MM.1S (cell line): ENCODE measurements at regions not wholly inside any gene's neighbourhood (a gene's known extent, or its start where the extent isn't known, plus 50 kb on each side); places are given as distances from the start of the nearest gene placed in this dataset.

Source experiments
- DNase-seq: peaks from one replicate; pipeline ENCODE4 v3.0.0-alpha.2; 2015
- H2AFZ ChIP-seq: fragments of 300-600 bp; sonication (generic); 2 replicates; pipeline ENCODE4 v1.6.0; 2016; ENCODE audit warnings: antibody characterized with exemption, low read length
- H3F3A ChIP-seq: fragments of 300-600 bp; sonication (generic); 2 replicates; pipeline ENCODE4 v1.6.1; 2016; ENCODE audit warnings: mild to moderate bottlenecking, antibody characterized with exemption, low read length, moderate library complexity, mixed read lengths; ENCODE audit not compliant: insufficient read depth
- H3K27ac ChIP-seq: fragments of 300-600 bp; sonication (generic); 2 replicates; pipeline ENCODE4 v1.5.1; 2016; ENCODE audit warnings: mild to moderate bottlenecking, low read length
- H3K27me3 ChIP-seq: fragments of 300-600 bp; sonication (generic); replicated peaks from 2 replicates; pipeline ENCODE4 v1.6.0; 2016; ENCODE audit warnings: low read length; ENCODE audit not compliant: insufficient read depth
- H3K36me3 ChIP-seq: fragments of 300-600 bp; sonication (generic); replicated peaks from 2 replicates; pipeline ENCODE4 v1.6.1; 2016; ENCODE audit warnings: mild to moderate bottlenecking, low read length, mixed read lengths; ENCODE audit not compliant: insufficient read depth
- H3K4me1 ChIP-seq: fragments of 300-600 bp; sonication (generic); 2 replicates; pipeline ENCODE4 v1.6.1; 2016; ENCODE audit warnings: low read length, mixed read lengths
- H3K4me2 ChIP-seq: fragments of 300-600 bp; sonication (generic); 2 replicates; pipeline ENCODE4 v1.6.0; 2016; ENCODE audit warnings: low read depth, low read length
- H3K4me3 ChIP-seq: fragments of 300-600 bp; sonication (generic); 2 replicates; pipeline ENCODE4 v1.5.1; 2016; ENCODE audit warnings: low read length, mixed read lengths
- H3K79me2 ChIP-seq: fragments of 300-600 bp; sonication (generic); 2 replicates; pipeline ENCODE4 v1.6.1; 2016; ENCODE audit warnings: mixed run types, low read length, mixed read lengths
- H3K9ac ChIP-seq: fragments of 300-600 bp; sonication (generic); 2 replicates; pipeline ENCODE4 v1.6.1; 2016; ENCODE audit warnings: low read length, mixed read lengths
- H3K9me2 ChIP-seq: fragments of 300-600 bp; sonication (generic); replicated peaks from 2 replicates; pipeline ENCODE4 v1.6.1; 2016; ENCODE audit warnings: mild to moderate bottlenecking, low read length, mixed read lengths; ENCODE audit not compliant: insufficient read depth
- H3K9me3 ChIP-seq: fragments of 300-600 bp; sonication (generic); replicated peaks from 2 replicates; pipeline ENCODE4 v1.6.1; 2016; ENCODE audit warnings: mild to moderate bottlenecking, low read length, mixed read lengths; ENCODE audit not compliant: insufficient read depth
- H4K20me1 ChIP-seq: fragments of 300-600 bp; sonication (generic); 2 replicates; pipeline ENCODE4 v1.6.1; 2016; ENCODE audit warnings: mild to moderate bottlenecking, low read length, moderate library complexity, mixed read lengths; ENCODE audit not compliant: insufficient read depth
- EZH2 ChIP-seq: fragments of 300-600 bp; sonication (generic); optimal IDR thresholded peaks from 2 replicates; pipeline ENCODE3; 2017; ENCODE audit warnings: low read depth, mild to moderate bottlenecking, antibody characterized with exemption, low read length, mixed read lengths
- EZH2phosphoT487 ChIP-seq: fragments of 300-600 bp; sonication (generic); IDR thresholded peaks from 2 replicates; pipeline ENCODE4 v1.6.1; 2018; ENCODE audit warnings: antibody characterized with exemption, low read length
- TF ChIP-seq, protein P1 (sequence below): fragments of 300-600 bp; sonication (generic); IDR thresholded peaks from 2 replicates; pipeline ENCODE4 v1.5.1; 2016; ENCODE audit warnings: antibody characterized with exemption, low read length, mixed read lengths

GRCh38 chr12:42935756-42936155, 346.2 kb upstream of the PRICKLE1 start:
- Histone ChIP-seq H3K79me2 (no peaks in the 10 kb centered on the region), H3K4me3 (no peak overlapping the region), H4K20me1 (no peaks in the 10 kb centered on the region), H3K27me3 (no peaks in the 10 kb centered on the region), H3K36me3 (no peaks in the 10 kb centered on the region), H3K4me1 (no peaks in the 10 kb centered on the region), H3K4me2 (no peak overlapping the region), H3K9ac (no peak overlapping the region), H3K27ac (no peak overlapping the region), H2AFZ (no peak overlapping the region), H3K9me2 (no peaks in the 10 kb centered on the region), H3F3A (no peaks in the 10 kb centered on the region), H3K9me3 (no peaks in the 10 kb centered on the region)
- TF ChIP-seq, protein P1, sequence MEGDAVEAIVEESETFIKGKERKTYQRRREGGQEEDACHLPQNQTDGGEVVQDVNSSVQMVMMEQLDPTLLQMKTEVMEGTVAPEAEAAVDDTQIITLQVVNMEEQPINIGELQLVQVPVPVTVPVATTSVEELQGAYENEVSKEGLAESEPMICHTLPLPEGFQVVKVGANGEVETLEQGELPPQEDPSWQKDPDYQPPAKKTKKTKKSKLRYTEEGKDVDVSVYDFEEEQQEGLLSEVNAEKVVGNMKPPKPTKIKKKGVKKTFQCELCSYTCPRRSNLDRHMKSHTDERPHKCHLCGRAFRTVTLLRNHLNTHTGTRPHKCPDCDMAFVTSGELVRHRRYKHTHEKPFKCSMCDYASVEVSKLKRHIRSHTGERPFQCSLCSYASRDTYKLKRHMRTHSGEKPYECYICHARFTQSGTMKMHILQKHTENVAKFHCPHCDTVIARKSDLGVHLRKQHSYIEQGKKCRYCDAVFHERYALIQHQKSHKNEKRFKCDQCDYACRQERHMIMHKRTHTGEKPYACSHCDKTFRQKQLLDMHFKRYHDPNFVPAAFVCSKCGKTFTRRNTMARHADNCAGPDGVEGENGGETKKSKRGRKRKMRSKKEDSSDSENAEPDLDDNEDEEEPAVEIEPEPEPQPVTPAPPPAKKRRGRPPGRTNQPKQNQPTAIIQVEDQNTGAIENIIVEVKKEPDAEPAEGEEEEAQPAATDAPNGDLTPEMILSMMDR: no peak
- TF ChIP-seq EZH2 (no peak), EZH2phosphoT487 (no peak)
- no peak for DNase-seq

DNA sequence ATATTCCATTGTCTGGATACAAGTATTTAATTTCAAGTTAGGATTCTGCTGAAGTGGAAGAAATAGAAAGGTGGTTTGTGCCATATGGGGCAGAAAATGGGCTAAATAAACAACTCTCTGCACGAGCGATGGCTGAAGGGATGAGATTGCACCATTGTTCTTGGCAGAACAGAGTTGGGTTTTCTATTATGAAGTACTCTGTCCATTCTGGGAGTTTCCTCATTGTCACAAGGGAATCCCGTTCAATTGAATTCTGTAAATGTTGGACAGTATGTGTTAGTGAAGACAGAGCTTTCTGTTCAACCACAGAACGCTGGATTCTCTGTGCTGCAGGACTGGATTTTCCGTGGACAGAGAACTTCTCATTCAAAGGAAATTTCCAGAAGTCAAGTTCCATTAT, 345.5 kb upstream of the PRICKLE1 start:
- no peaks in the 10 kb centered on the region for H3K27me3 ChIP-seq
- H3K9me2 ChIP-seq: no peaks in the 10 kb centered on the region
- no peak overlapping the region for H3K4me3 ChIP-seq
- no peaks in the 10 kb centered on the region for H3K4me1 ChIP-seq
- no peak overlapping the region for H3K9ac ChIP-seq
- no peak overlapping the region for H3K4me2 ChIP-seq
- no peaks in the 10 kb centered on the region for H3K79me2 ChIP-seq
- H3K27ac ChIP-seq: no peak overlapping the region
- H2AFZ ChIP-seq: no peak overlapping the region
- H4K20me1 ChIP-seq: no peaks in the 10 kb centered on the region
- TF ChIP-seq EZH2: no peak
- H3K9me3 ChIP-seq: no peaks in the 10 kb centered on the region
- H3F3A ChIP-seq: no peaks in the 10 kb centered on the region
- H3K36me3 ChIP-seq: no peaks in the 10 kb centered on the region
- DNase-seq: no peak

- Histone ChIP-seq H3K9me3 (no peaks in the 10 kb centered on the region), H3K27me3 (no peaks in the 10 kb centered on the region), H4K20me1 (no peaks in the 10 kb centered on the region), H3K4me2 (no peak overlapping the region), H3K9me2 (no peaks in the 10 kb centered on the region), H3K4me1 (no peaks in the 10 kb centered on the region), H3K36me3 (no peaks in the 10 kb centered on the region), H3K4me3 (no peak overlapping the region), H2AFZ (no peak overlapping the region), H3K79me2 (no peaks in the 10 kb centered on the region), H3F3A (no peaks in the 10 kb centered on the region), H3K9ac (no peak overlapping the region), H3K27ac (no peak overlapping the region)
- TF ChIP-seq, protein P1: no peak
- TF ChIP-seq EZH2phosphoT487: no peak
- TF ChIP-seq EZH2: no peak
- no peak for DNase-seq
Measured at GRCh38 chr12:42933461-42934081, 344.0 kb upstream of the PRICKLE1 start.

- Histone ChIP-seq H3K27ac (no peak overlapping the region), H3K4me3 (no peak overlapping the region), H3F3A (no peaks in the 10 kb centered on the region), H2AFZ (no peak overlapping the region), H3K9me2 (no peaks in the 10 kb centered on the region), H3K79me2 (no peaks in the 10 kb centered on the region), H3K9ac (no peak overlapping the region), H3K36me3 (no peaks in the 10 kb centered on the region), H3K27me3 (no peaks in the 10 kb centered on the region), H3K4me2 (no peak overlapping the region), H3K9me3 (no peaks in the 10 kb centered on the region), H3K4me1 (no peaks in the 10 kb centered on the region), H4K20me1 (no peaks in the 10 kb centered on the region)
- no peak for DNase-seq
- TF ChIP-seq, protein P1: no peak
- TF ChIP-seq EZH2phosphoT487 (no peak), EZH2 (no peak)
Measured at GRCh38 chr12:42932936-42933335, 343.4 kb upstream of the PRICKLE1 start.
